ENCODE measurements at regions not wholly inside any gene's neighbourhood (a gene's known extent, or its start where the extent isn't known, plus 50 kb on each side); places are given as distances from the start of the nearest gene placed in this dataset.

DNA sequence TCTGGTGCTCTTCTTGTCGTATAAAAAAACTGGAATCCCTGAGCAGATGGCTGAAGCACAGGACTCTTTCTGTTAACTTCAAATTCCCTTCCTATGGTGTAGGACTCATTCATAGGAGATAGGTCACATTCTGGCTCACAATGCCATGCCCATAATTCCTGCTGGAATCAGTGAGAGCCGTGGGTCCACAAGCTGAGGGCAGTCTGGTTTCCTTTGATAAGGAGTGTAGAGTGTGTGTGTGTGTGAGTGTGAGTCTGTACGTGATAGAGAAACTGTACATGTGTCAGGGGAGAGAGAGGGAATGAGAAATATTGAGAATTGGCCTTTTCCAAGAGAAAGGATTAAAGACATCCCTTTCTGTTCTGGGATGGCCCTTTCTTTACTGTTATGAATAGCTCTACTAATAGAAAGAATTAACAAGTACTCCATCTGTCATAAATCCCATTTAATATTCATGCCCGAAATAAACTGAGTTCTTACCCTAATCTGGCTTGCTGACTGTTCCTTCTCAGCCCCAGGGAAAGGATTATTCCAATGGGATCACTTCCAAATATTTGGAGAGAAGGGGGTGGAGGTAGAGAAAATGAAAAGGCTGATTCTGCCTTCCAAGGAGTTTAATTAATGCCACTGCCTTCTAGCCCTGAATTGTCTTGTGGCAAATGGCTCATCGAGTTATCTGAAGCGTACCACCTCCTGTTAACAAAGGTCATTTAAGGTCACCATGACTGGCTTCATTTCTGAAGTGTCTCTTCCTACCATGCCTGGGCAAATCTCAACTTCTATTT lies 79.0 kb downstream of the TMX1 start:
- WGBS, 2 donors (ENCODE audit: low coverage in 1 of 2), result 11 to 20% methylated on average over 4 to 5 of the region's 6 CpGs
- TF ChIP-seq, protein P1, sequence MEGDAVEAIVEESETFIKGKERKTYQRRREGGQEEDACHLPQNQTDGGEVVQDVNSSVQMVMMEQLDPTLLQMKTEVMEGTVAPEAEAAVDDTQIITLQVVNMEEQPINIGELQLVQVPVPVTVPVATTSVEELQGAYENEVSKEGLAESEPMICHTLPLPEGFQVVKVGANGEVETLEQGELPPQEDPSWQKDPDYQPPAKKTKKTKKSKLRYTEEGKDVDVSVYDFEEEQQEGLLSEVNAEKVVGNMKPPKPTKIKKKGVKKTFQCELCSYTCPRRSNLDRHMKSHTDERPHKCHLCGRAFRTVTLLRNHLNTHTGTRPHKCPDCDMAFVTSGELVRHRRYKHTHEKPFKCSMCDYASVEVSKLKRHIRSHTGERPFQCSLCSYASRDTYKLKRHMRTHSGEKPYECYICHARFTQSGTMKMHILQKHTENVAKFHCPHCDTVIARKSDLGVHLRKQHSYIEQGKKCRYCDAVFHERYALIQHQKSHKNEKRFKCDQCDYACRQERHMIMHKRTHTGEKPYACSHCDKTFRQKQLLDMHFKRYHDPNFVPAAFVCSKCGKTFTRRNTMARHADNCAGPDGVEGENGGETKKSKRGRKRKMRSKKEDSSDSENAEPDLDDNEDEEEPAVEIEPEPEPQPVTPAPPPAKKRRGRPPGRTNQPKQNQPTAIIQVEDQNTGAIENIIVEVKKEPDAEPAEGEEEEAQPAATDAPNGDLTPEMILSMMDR (IDR thresholded peaks at IDR 0.05), result no peak
- peak; percentile 50 for TF ChIP-seq POLR2AphosphoS5 (IDR thresholded peaks at IDR 0.05)
- TF ChIP-seq POLR2A (IDR thresholded peaks at IDR 0.05), result no peak
- Histone ChIP-seq H3K4me3 (no peak overlapping the region), H3K36me3 (no peaks in the 10 kb centered on the region), H3K27me3 (no peaks in the 10 kb centered on the region), H3K4me1 (peaks cover 5 to 22% (median 16%) of the 10 kb centered on the region in 3 donors), H3K9me3 (no peaks in the 10 kb centered on the region), H3K27ac (peak overlapping the region; percentile 14 to 62 (median 21))
- ATAC-seq, result no peak

DNA sequence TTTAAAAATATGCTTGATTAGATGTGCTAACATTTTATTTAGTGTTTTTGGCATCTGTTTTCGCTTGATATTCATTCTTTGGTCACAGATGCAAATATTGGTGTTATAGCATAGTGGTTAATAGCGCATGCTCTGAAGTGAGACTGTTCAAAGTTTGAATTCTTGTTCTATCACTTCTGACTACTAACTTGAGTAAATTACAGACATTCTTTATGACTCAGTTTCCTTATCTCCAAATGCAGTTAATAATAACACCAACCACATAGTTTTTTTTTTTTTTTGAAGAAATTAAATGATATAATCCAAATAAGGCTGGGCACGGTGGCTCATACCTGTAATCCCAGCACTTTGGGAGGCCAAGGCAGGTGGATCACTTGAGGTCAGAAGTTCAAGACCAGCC lies 81.0 kb downstream of the TMX1 start:
- ATAC-seq, result no peak
- H3K9me3 ChIP-seq, result no peaks in the 10 kb centered on the region
- H3K36me3 ChIP-seq, result no peaks in the 10 kb centered on the region
- H3K27me3 ChIP-seq, result no peaks in the 10 kb centered on the region
- TF ChIP-seq POLR2A (IDR thresholded peaks at IDR 0.05) (no peak), EP300 (IDR thresholded peaks at IDR 0.05) (no peak), POLR2AphosphoS5 (IDR thresholded peaks at IDR 0.05) (no peak)
- TF ChIP-seq, protein P1 (IDR thresholded peaks at IDR 0.05), result no peak
- no peak overlapping the region for H3K4me3 ChIP-seq
- H3K27ac ChIP-seq, result no peak overlapping the region
- WGBS, 2 donors (ENCODE audit: low coverage in 1 of 2), result 77 to 91% methylated on average over 3 of the region's 3 CpGs
- peaks cover 5 to 22% (median 16%) of the 10 kb centered on the region in 3 donors for H3K4me1 ChIP-seq

DNA sequence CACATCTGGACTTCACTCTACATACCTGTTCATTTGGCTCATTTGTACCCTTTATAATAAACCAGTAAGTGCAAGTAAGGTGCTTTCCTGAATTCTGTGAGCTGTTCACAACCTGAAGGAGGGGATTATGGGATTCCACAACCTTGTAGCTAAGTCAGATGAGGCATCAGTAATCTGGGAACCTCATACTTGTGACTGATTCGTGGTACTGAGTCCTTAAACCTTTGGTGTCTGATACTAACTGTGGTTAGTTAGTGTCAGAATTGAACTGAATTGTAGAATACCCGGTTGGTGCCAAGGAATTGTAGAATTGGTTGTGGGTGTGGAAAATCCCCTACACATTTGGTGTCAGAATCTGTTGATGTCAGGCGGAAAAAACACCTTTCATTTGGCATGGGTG lies 83.4 kb downstream of the TMX1 start:
- ATAC-seq, result no peak
- Histone ChIP-seq H3K27me3 (no peaks in the 10 kb centered on the region), H3K9me3 (no peaks in the 10 kb centered on the region), H3K36me3 (no peaks in the 10 kb centered on the region), H3K27ac (no peak overlapping the region), H3K4me3 (no peak overlapping the region), H3K4me1 (peaks cover 17 to 33% (median 24%) of the 10 kb centered on the region in 3 donors)
- 93 to 100% methylated on average over 2 to 3 of the region's 3 CpGs for WGBS, 2 donors (ENCODE audit: low coverage in 1 of 2)
- TF ChIP-seq, protein P1 (IDR thresholded peaks at IDR 0.05), result no peak
- TF ChIP-seq POLR2A (IDR thresholded peaks at IDR 0.05), result no peak
- TF ChIP-seq EP300 (IDR thresholded peaks at IDR 0.05), result no peak

DNA sequence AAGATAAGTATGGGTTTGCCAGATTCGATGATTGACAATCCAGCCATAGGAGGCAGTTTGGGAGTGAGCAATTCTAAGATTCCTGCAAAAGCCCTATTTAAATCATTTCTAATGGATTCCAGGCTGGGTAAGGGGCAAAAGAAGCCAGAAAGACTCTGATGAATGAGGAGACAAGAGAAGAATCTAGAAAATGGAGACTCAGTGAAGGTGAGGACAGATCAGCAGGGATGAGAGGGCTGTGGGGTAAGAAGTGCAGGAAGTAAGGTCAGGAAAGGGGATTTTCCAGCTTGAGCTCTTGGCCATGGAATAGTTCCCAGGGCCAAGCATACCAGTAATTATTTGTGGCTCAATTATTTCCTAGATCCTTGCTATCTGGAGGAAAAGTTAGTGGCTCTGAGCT lies 87.3 kb downstream of the TMX1 start:
- no peaks in the 10 kb centered on the region for H3K9me3 ChIP-seq
- no peak for TF ChIP-seq POLR2A (IDR thresholded peaks at IDR 0.05)
- TF ChIP-seq, protein P1 (IDR thresholded peaks at IDR 0.05), result no peak
- TF ChIP-seq EP300 (IDR thresholded peaks at IDR 0.05), result no peak
- no peak for TF ChIP-seq POLR2AphosphoS5 (IDR thresholded peaks at IDR 0.05)
- peak overlapping the region in 3 of 4 donors; percentile 68 to 69 (median 69) for H3K27ac ChIP-seq
- H3K27me3 ChIP-seq, result no peaks in the 10 kb centered on the region
- H3K4me3 ChIP-seq, result no peak overlapping the region
- no peak for ATAC-seq
- no peaks in the 10 kb centered on the region for H3K36me3 ChIP-seq
- 73 to 100% methylated on average over 1 of the region's 1 CpG for WGBS, 2 donors (ENCODE audit: low coverage in 1 of 2)
- H3K4me1 ChIP-seq, result peaks cover 16 to 42% (median 17%) of the 10 kb centered on the region in 3 donors
